Activated CD4-positive, alpha-beta T cell treated with anti-CD3 and anti-CD28 coated beads, Interleukin-2, amount 50 U/mL, for 24 hours (primary cell): ENCODE measurements at regions not wholly inside any gene's neighbourhood (a gene's known extent, or its start where the extent isn't known, plus 50 kb on each side); places are given as distances from the start of the nearest gene placed in this dataset.

ENCODE experiments used
- DNase-seq, 2 donors: peaks; one replicate each; pipeline ENCODE4 v3.0.0-alpha.2; 2020; ENCODE audit warnings: low read depth in 1 of 2, low spot score in 1 of 2

- no peak for DNase-seq
Measured at GRCh38 chr2:171225989-171226388, 65.3 kb upstream of the TLK1 start.

GRCh38 chr2:171225302-171225980 is 64.7 kb upstream of the TLK1 start:
- DNase-seq: no peak

GRCh38 chr2:171217330-171217729 is 56.6 kb upstream of the TLK1 start:
- no peak for DNase-seq

- DNase-seq: no peak
Measured at GRCh38 chr2:171216631-171217030, 55.9 kb upstream of the TLK1 start.

- no peak for DNase-seq
Measured at GRCh38 chr2:171214093-171214492, 53.4 kb upstream of the TLK1 start.

GRCh38 chr2:171210864-171211431 is 50.3 kb upstream of the TLK1 start:
- DNase-seq: peak in 1 of 2 donors; percentile 27
